IMR-90 (cell line): ENCODE measurements at regions not wholly inside any gene's neighbourhood (a gene's known extent, or its start where the extent isn't known, plus 50 kb on each side); places are given as distances from the start of the nearest gene placed in this dataset.

ENCODE experiments used
- ATAC-seq: fragments of 200-7000 bp; cut with Tn5 transposase; 2 replicates; pipeline ENCODE4 v1.9.1; 2020; ENCODE audit warnings: low read depth, mild to moderate bottlenecking, moderate library complexity
- BruUV-seq: library from RNA; stranded (reverse); fragments of 400-500 nt; replicated peaks from 2 replicates; lab custom pipeline; 2021; lab: Mats Ljungman, UMichigan
- CTCF ChIA-PET: fragments of 300-600 bp; formaldehyde crosslinking; extraction: SDS; loops from one replicate; lab custom pipeline; 2021; ENCODE audit warnings: antibody characterized with exemption; lab: Yijun Ruan, JAX
- POLR2A ChIA-PET: fragments of 300-600 bp; sonication (Branson Sonifier 250); formaldehyde crosslinking; loops from one replicate; lab custom pipeline; 2022; ENCODE audit warnings: antibody characterized with exemption; ENCODE audit not compliant: unreplicated experiment; lab: Charles Lee
- DNase-seq: peaks from one replicate; pipeline ENCODE4 v3.0.0; 2013
- H2AFZ ChIP-seq: replicated peaks from 2 replicates; pipeline ENCODE3; 2013; ENCODE audit warnings: low read length, mild to moderate bottlenecking; ENCODE audit not compliant: poor library complexity
- H2AK5ac ChIP-seq: 2 replicates; pipeline ENCODE4 v1.6.1; 2013; ENCODE audit warnings: low read depth, low read length, inconsistent platforms
- H2AK9ac ChIP-seq: replicated peaks from 2 replicates; pipeline ENCODE3; 2013; ENCODE audit warnings: mild to moderate bottlenecking, low read depth, low read length, moderate library complexity; ENCODE audit not compliant: poor library complexity
- H2BK120ac ChIP-seq: 2 replicates; pipeline ENCODE4 v1.6.1; 2013; ENCODE audit warnings: low read depth, low read length, inconsistent platforms
- H2BK15ac ChIP-seq: 3 replicates; pipeline ENCODE4 v1.6.1; 2013; ENCODE audit warnings: low read depth, low read length, inconsistent platforms
- H2BK20ac ChIP-seq: 2 replicates; pipeline ENCODE4 v1.6.1; 2013; ENCODE audit warnings: low read depth, mild to moderate bottlenecking, inconsistent platforms, low read length, moderate library complexity
- H2BK5ac ChIP-seq: 2 replicates; pipeline ENCODE4 v1.6.1; 2013; ENCODE audit warnings: mild to moderate bottlenecking, low read depth, low read length, inconsistent platforms; ENCODE audit not compliant: poor library complexity, severe bottlenecking
- H3K14ac ChIP-seq: replicated peaks from 2 replicates; pipeline ENCODE4 v1.6.1; 2013; ENCODE audit warnings: low read depth, low read length, inconsistent platforms
- H3K18ac ChIP-seq: 2 replicates; pipeline ENCODE4 v1.6.1; 2013; ENCODE audit warnings: low read depth, low read length, control low read depth
- H3K23ac ChIP-seq: 2 replicates; pipeline ENCODE4 v1.6.1; 2013; ENCODE audit warnings: low read depth, low read length, inconsistent platforms
- H3K27ac ChIP-seq: 2 replicates; pipeline ENCODE4 v1.5.1; 2013; ENCODE audit warnings: mild to moderate bottlenecking, control low read depth, low read length; ENCODE audit not compliant: insufficient read depth
- H3K27me3 ChIP-seq: 2 replicates; pipeline ENCODE4 v1.6.1; 2013; ENCODE audit warnings: low read length; ENCODE audit not compliant: control insufficient read depth, insufficient read depth
- H3K36me3 ChIP-seq: 2 replicates; pipeline ENCODE4 v1.6.1; 2013; ENCODE audit warnings: low read length, mixed read lengths; ENCODE audit not compliant: control insufficient read depth, insufficient read depth
- H3K4ac ChIP-seq: 2 replicates; pipeline ENCODE4 v1.6.1; 2013; ENCODE audit warnings: low read depth, low read length, inconsistent platforms
- H3K4me1 ChIP-seq: 2 replicates; pipeline ENCODE4 v1.6.1; 2013; ENCODE audit warnings: low read length, mixed read lengths; ENCODE audit not compliant: control insufficient read depth, insufficient read depth
- H3K4me2 ChIP-seq: 2 replicates; pipeline ENCODE4 v1.6.1; 2013; ENCODE audit warnings: low read depth, mild to moderate bottlenecking, control low read depth, low read length, moderate library complexity
- H3K4me3 ChIP-seq: 2 replicates; pipeline ENCODE4 v1.5.1; 2013; ENCODE audit warnings: low read depth, mild to moderate bottlenecking, control low read depth, low read length, moderate library complexity; ENCODE audit not compliant: insufficient read depth
- H3K56ac ChIP-seq: 2 replicates; pipeline ENCODE4 v1.6.1; 2013; ENCODE audit warnings: low read length, inconsistent platforms; ENCODE audit not compliant: insufficient read depth; ENCODE audit errors: extremely low read depth
- H3K79me1 ChIP-seq, 2 experiments: 2 replicates each; pipeline ENCODE4 v1.6.1; 2013; ENCODE audit warnings: low read length in 2 of 2, inconsistent platforms in 1 of 2, low read depth in 1 of 2
- H3K9ac ChIP-seq: 2 replicates; pipeline ENCODE4 v1.6.1; 2013; ENCODE audit warnings: low read depth, low read length, control low read depth
- H3K9me1 ChIP-seq: 2 replicates; pipeline ENCODE4 v1.6.1; 2013; ENCODE audit warnings: low read length, inconsistent platforms; ENCODE audit not compliant: insufficient read depth
- H3K9me3 ChIP-seq: 2 replicates; pipeline ENCODE4 v1.6.1; 2013; ENCODE audit warnings: low read length; ENCODE audit not compliant: control insufficient read depth, insufficient read depth
- H4K20me1 ChIP-seq: 2 replicates; pipeline ENCODE4 v1.6.1; 2013; ENCODE audit warnings: low read length, inconsistent platforms; ENCODE audit not compliant: insufficient read depth
- H4K5ac ChIP-seq: 2 replicates; pipeline ENCODE4 v1.6.1; 2013; ENCODE audit warnings: mild to moderate bottlenecking, low read depth, low read length, control low read depth
- H4K8ac ChIP-seq, 2 experiments: 2 replicates each; pipeline ENCODE4 v1.6.1; 2013; ENCODE audit warnings: low read depth in 2 of 2, low read length in 2 of 2, control low read depth in 1 of 2, inconsistent platforms in 1 of 2
- H4K91ac ChIP-seq: 2 replicates; pipeline ENCODE4 v1.6.1; 2013; ENCODE audit warnings: low read depth, low read length, inconsistent platforms; ENCODE audit not compliant: insufficient read depth
- CHD1 ChIP-seq: IDR thresholded peaks from 2 replicates; pipeline ENCODE4 v1.6.1; 2012; ENCODE audit warnings: low read depth, low read length, improper control_type of control experiment
- NFE2L2 ChIP-seq: fragments of 150-350 bp; IDR thresholded peaks from 2 replicates; pipeline ENCODE4 v1.6.1; 2016; ENCODE audit warnings: low read depth, mild to moderate bottlenecking, low read length
- RAD21 ChIP-seq: IDR thresholded peaks from 2 replicates; pipeline ENCODE4 v1.6.1; 2012; ENCODE audit warnings: low read length, improper control_type of control experiment
- SMC3 ChIP-seq: fragments of 150-350 bp; IDR thresholded peaks from 2 replicates; pipeline ENCODE4 v1.6.1; 2016; ENCODE audit warnings: low read depth, mild to moderate bottlenecking, antibody characterized with exemption, low read length, moderate library complexity
- WGBS, 2 experiments: methylation state at CpG; one replicate each; pipeline versions ENCODE4 v1.1.5 to v1.1.7; 2013; ENCODE audit warnings: missing lambda C conversion rate in 2 of 2; ENCODE audit not compliant: insufficient read length in 1 of 2; ENCODE audit errors: extremely low coverage in 2 of 2; 5-methylcytosine and 5-hydroxymethylcytosine counted together
- dilution Hi-C: fragments of 300-500 bp; cut with HindIII; formaldehyde crosslinking; loops from one replicate; pipeline ENCODE4 v1.14.3; 2018; ENCODE audit warnings: low sequenced_read_pairs; ENCODE audit not compliant: unreplicated experiment
- in situ Hi-C: fragments of 300-500 bp; cut with MboI; formaldehyde crosslinking; loops from 3 replicates; pipeline ENCODE4 v1.14.3; 2019; ENCODE audit warnings: low sequenced_read_pairs, inconsistent platforms, mixed read lengths
- intact Hi-C: fragments of 100-400 bp; cut with micrococcal nuclease; formaldehyde crosslinking; loops from 2 replicates; pipeline ENCODE4 v1.10.0; 2022

DNA sequence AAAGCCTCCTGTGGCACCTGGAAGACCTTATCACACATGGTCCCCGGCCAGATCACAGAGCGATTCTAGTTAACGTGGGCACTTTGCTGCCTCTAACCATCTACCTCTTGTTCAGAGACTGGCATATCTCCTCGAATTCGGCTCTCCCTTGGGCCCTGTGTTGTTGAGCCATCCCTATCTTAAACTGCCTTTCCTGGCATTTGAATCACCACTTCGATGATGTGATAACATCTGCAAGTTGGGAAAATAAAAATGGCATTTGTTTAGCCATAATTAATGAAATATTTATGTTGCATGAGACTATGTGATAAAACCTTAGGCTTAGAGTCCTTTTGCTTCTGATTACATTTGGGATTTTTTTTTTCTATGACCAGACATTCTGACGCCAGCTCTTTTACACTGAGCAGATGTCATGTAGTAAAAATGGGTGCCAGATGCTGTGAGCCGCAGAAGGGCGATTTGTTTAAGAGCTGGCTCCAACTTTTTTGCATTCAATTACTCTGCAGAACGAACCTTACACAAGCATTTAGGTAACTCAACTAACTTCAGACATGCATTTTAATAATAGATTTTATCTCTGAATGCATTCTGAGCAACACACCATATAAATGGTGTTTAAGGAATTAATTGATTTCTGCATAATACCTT is 58.5 kb upstream of the PARVA start:
- CTCF ChIA-PET, result interaction anchor here (0.8 to 2.6 kb wide), 4 partner anchors 12 to 528 kb away, joined by 4 to 13 read pairs (median 8); no protein-coding TSS in a partner anchor
- BruUV-seq, result no TSS peak
- Histone ChIP-seq H2AK5ac (peak overlapping the region; percentile 62; the same call in 1 of the 2 replicates), H3K4ac (peak overlapping the region; percentile 82), H3K36me3 (no peaks in the 10 kb centered on the region), H3K9me1 (peaks cover 16% of the 10 kb centered on the region), H2BK120ac (peak overlapping the region; percentile 82), H4K5ac (peak overlapping the region; percentile 76), H2BK20ac (peak overlapping the region; percentile 60), H3K9ac (peak overlapping the region; percentile 23; the same call in 1 of the 2 replicates), H4K8ac (peak overlapping the region; percentile 19 to 51; a peak in 3 of 4 replicates), H3K18ac (peak overlapping the region; percentile 53), H4K91ac (peak overlapping the region; percentile 84), H2AK9ac (no peak overlapping the region), H3K27ac (peak overlapping the region; percentile 96), H3K4me1 (peaks cover 23% of the 10 kb centered on the region), H3K27me3 (no peaks in the 10 kb centered on the region), H3K14ac (peak overlapping the region; percentile 46; the same call in 1 of the 2 replicates), H2BK15ac (peak overlapping the region; percentile 9; the same call in 1 of the 3 replicates), H2AFZ (no peak overlapping the region), H3K23ac (peak overlapping the region; percentile 75), H3K9me3 (peaks cover 2% of the 10 kb centered on the region; the same call in 1 of the 2 replicates), H3K4me2 (peak overlapping the region; percentile 4), H2BK5ac (peak overlapping the region; percentile 7), H4K20me1 (no peaks in the 10 kb centered on the region), H3K4me3 (no peak overlapping the region), H3K56ac (peak overlapping the region; percentile 64; the same call in 1 of the 2 replicates), H3K79me1 (0 out of 4 replicates have a peak, but pooled peaks cover 0 to 3% of the 10 kb centered on the region in 2 experiments)
- TF ChIP-seq NFE2L2 (0 out of 2 replicates have a peak, but pooled peaks have one; percentile 5), RAD21 (no peak), CHD1 (no peak), SMC3 (no peak)
- POLR2A ChIA-PET, result interaction anchor here (1.3 to 1.9 kb wide), 2 partner anchors 31 to 34 kb away, joined by 8 to 9 read pairs; no protein-coding TSS in a partner anchor
- DNase-seq (peak; percentile 89), ATAC-seq (peak; percentile 70)
- intact Hi-C loops, result loop anchor here (1.0 kb wide), 1 partner anchor 31 kb away; no protein-coding TSS in a partner anchor
- WGBS, 2 experiments, result 20% methylated on average over 2 of the region's 10 CpGs; no CpG with 5 or more reads in 1 of the 2 experiments
- in situ Hi-C loops, result loop anchor here (25.0 kb wide), 2 partner anchors 818 to 1018 kb away; no protein-coding TSS in a partner anchor
- dilution Hi-C loops, result no loop called here
